ENCODE measurements at regions not wholly inside any gene's neighbourhood (a gene's known extent, or its start where the extent isn't known, plus 50 kb on each side); places are given as distances from the start of the nearest gene placed in this dataset.

DNA sequence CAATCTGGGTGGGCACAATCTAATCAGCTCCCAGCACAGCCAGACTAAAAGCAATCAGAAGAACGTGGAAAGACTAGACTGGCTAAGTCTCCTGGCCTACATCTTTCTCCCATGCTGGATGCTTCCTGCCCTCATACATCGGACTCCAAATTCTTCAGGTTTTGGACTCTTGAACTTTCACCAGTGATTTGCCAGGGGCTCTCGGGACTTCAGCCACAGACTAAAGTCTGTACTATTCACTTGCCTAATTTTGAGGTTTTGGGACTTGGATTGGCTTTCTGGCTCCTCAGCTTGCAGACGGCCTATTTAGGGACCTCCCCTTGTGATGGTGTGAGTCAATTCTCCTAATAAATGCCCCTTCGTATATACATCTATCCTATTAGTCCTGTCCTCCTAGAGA is 66.6 kb upstream of the SOX21 start:
- DNase-seq (ENCODE audit: low read depth) = no peak
- TF ChIP-seq, protein P1, sequence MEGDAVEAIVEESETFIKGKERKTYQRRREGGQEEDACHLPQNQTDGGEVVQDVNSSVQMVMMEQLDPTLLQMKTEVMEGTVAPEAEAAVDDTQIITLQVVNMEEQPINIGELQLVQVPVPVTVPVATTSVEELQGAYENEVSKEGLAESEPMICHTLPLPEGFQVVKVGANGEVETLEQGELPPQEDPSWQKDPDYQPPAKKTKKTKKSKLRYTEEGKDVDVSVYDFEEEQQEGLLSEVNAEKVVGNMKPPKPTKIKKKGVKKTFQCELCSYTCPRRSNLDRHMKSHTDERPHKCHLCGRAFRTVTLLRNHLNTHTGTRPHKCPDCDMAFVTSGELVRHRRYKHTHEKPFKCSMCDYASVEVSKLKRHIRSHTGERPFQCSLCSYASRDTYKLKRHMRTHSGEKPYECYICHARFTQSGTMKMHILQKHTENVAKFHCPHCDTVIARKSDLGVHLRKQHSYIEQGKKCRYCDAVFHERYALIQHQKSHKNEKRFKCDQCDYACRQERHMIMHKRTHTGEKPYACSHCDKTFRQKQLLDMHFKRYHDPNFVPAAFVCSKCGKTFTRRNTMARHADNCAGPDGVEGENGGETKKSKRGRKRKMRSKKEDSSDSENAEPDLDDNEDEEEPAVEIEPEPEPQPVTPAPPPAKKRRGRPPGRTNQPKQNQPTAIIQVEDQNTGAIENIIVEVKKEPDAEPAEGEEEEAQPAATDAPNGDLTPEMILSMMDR (IDR thresholded peaks at IDR 0.05; ENCODE audit: low read depth, low read length, missing control alignments) = no peak
- no peak overlapping the region for H3K4me3 ChIP-seq (ENCODE audit: low read depth, low read length)

DNA sequence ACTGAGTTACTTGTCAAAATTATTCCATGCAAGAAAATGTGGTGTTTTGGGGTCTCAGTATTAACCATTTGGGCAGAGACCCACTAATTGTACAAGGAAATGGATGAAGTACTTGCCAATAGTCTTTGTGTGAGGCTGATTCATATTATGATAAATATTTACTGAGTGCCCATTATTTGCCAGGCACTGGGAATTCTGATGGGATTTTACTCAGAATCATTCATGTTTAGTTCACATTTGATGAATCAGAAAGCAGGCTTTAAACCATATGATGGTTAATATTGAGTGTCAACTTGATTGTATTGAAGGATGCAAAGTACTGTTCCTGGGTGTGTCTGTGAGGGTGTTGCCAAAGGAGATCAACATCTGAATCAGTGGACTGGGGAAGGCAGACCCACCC is 66.2 kb upstream of the SOX21 start:
- TF ChIP-seq, protein P1 (IDR thresholded peaks at IDR 0.05; ENCODE audit: low read depth, low read length, missing control alignments) = no peak
- DNase-seq (ENCODE audit: low read depth) = no peak
- no peak overlapping the region for H3K4me3 ChIP-seq (ENCODE audit: low read depth, low read length)

DNA sequence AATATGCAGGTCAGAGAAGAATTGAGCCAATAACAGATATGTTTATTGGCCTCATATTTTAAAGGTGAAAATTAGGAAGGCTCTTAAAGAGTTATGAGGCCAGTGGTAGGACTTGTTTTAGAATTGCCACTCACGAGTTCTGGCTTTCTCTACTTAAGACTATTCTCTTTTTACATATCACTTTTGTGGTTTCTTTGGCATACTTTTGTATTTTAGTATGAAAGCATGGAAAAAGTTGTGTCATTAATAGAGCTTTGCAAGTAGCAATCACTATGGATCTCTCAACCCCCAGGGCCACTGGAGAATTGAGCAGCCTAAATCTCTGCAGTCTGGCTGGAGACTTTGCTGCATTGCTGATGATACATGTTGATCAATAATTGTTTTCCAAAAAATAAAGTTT is 64.6 kb upstream of the SOX21 start:
- no peak for DNase-seq (ENCODE audit: low read depth)
- TF ChIP-seq, protein P1 (IDR thresholded peaks at IDR 0.05; ENCODE audit: low read depth, low read length, missing control alignments) = no peak
- H3K4me3 ChIP-seq (ENCODE audit: low read depth, low read length) = no peak overlapping the region

DNA sequence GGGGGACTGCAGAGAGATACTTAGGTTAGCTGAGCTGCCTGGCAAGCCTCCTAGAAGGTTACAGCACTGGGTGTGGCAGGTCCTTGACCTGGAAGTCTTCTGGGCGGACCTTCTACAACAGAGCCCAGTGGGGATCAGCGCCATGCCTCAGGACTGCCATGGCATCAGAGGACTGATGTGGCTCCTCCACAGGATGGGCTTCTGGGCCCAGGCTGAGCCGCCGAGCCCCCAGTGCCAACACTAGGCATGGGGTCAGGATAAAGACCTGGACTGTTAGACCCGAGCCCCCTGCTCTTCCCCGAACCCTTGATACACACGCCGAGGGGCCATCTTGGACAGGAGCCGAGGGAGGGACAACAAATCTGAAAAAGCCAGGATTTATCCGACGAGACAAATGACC is 64.0 kb upstream of the SOX21 start:
- no peak overlapping the region for H3K4me3 ChIP-seq (ENCODE audit: low read depth, low read length)
- DNase-seq (ENCODE audit: low read depth) = no peak
- TF ChIP-seq, protein P1 (IDR thresholded peaks at IDR 0.05; ENCODE audit: low read depth, low read length, missing control alignments) = no peak

DNA sequence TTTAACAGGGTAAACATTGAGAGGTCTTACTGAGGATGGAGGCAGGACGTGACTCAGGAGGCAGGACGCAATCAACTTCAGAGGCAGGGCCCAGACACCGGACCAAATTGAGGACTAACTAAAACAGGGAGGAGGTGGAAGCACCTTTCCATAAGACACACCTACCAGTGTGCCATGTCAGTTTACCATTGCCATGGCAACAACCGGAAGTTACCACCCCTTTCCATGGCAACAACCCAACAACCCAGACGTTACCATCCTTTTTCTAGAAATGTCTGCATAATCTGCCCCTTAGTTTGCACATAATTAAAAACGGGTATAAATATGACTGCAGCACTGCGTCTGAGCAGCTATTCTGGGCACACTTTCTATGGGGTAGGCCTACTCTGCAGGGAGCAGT is 53.5 kb upstream of the SOX21 start:
- TF ChIP-seq, protein P1 (IDR thresholded peaks at IDR 0.05; ENCODE audit: low read depth, low read length, missing control alignments) = no peak
- no peak for DNase-seq (ENCODE audit: low read depth)
- no peak overlapping the region for H3K4me3 ChIP-seq (ENCODE audit: low read depth, low read length)

DNA sequence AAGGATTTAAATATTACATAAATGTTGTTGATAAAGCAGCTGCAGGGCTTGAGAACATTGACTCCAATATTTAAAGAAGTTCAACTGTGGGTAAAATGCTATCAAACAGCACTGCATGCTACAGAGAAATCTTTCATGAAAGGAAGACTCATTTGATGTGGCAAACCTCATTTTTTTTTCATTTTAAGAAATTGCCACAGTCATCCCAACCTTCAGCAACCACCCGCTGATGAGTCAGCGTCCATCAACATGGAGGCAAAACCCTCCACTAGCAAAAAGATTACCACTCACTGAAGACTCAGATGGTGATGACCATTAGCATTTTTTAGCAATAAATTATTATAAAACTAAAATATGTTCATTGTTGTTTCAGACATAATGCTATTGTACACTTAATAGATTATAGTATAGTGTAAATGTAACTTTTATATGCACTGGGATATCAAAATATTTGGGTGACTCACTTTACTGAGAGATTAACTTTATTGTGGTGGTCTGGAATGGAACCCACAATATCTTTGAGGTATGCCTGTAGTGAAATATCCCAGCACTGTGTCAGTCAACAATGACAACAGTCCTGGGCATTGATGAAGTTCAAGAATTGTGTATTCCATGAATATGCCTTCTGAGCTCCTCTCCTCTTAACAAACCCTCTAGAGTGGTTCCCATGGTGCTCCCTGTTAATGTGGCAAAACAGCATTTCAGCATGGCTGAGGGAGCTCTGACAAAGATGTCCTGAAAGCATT is 52.4 kb upstream of the SOX21 start:
- no peak overlapping the region for H3K4me3 ChIP-seq (ENCODE audit: low read depth, low read length)
- TF ChIP-seq, protein P1 (IDR thresholded peaks at IDR 0.05; ENCODE audit: low read depth, low read length, missing control alignments) = no peak
- DNase-seq (ENCODE audit: low read depth) = no peak
